SK-N-SH (cell line): ENCODE measurements at regions not wholly inside any gene's neighbourhood (a gene's known extent, or its start where the extent isn't known, plus 50 kb on each side); places are given as distances from the start of the nearest gene placed in this dataset.
"Not testable (repeated sequence)": the region's sequence is repeated elsewhere in the genome, so short reads cannot be mapped to it uniquely, and the experiment has no call there.

Experiments used
- CTCF ChIA-PET: fragments of 300-600, 350-600 bp; formaldehyde crosslinking; extraction: SDS; loops from one replicate; lab custom pipeline; 2021; lab: Yijun Ruan, JAX
- POLR2A ChIA-PET: fragments of 350-600 bp; sonication (Branson Sonifier 250); formaldehyde crosslinking; extraction: SDS; loops from one replicate; lab custom pipeline; 2020; ENCODE audit warnings: antibody characterized with exemption, inconsistent platforms; lab: Yijun Ruan, JAX
- DNase-seq: peaks from one replicate; pipeline ENCODE4 v3.0.0; 2012
- H2AFZ ChIP-seq: fragments of 200-600 bp; sonication (generic); 2 replicates; pipeline ENCODE4 v1.8.1; 2016; ENCODE audit warnings: antibody characterized with exemption, mild to moderate bottlenecking, low read depth
- H3F3A ChIP-seq: fragments of 200-600 bp; sonication (generic); replicated peaks from 2 replicates; pipeline ENCODE3; 2016; ENCODE audit warnings: antibody characterized with exemption, mild to moderate bottlenecking; ENCODE audit not compliant: insufficient read depth
- H3K27ac ChIP-seq, 2 experiments: fragments of 200-500 bp in 1 of 2; fragments of 200-600 bp in 1 of 2; sonication (Bioruptor generic) in 1 of 2; sonication (generic), shearing (Covaris generic) in 1 of 2; 2 replicates each; pipeline versions ENCODE4 v1.5.1 to v1.6.1; 2014 to 2016; ENCODE audit warnings: low read depth in 2 of 2, inconsistent platforms in 1 of 2, low read length in 1 of 2, mild to moderate bottlenecking in 1 of 2, mixed read lengths in 1 of 2
- H3K27me3 ChIP-seq: fragments of 200-600 bp; sonication (generic), shearing (Covaris generic); 2 replicates; pipeline ENCODE4 v1.6.1; 2016; ENCODE audit warnings: mixed run types; ENCODE audit not compliant: insufficient read depth
- H3K36me3 ChIP-seq, 2 experiments: fragments of 200-500 bp in 1 of 2; fragments of 200-600 bp in 1 of 2; sonication (Bioruptor generic) in 1 of 2; sonication (generic) in 1 of 2; replicated peaks in 1 of 2; 2 replicates each; pipeline versions ENCODE3 to v1.5.1; 2014 to 2016; ENCODE audit warnings: low read length in 1 of 2, mild to moderate bottlenecking in 1 of 2; ENCODE audit not compliant: insufficient read depth in 2 of 2, control insufficient read depth in 1 of 2
- H3K4me1 ChIP-seq, 2 experiments: fragments of 200-500 bp in 1 of 2; fragments of 200-600 bp in 1 of 2; sonication (Bioruptor generic) in 1 of 2; sonication (generic), shearing (Covaris generic) in 1 of 2; 2 replicates each; pipeline versions ENCODE4 v1.5.1 to v1.6.1; 2014 to 2016; ENCODE audit warnings: low read depth in 1 of 2, low read length in 1 of 2, mixed run types in 1 of 2; ENCODE audit not compliant: insufficient read depth in 2 of 2, control insufficient read depth in 1 of 2
- H3K4me2 ChIP-seq: fragments of 200-600 bp; sonication (generic), shearing (Covaris generic); 2 replicates; pipeline ENCODE4 v1.6.1; 2017; ENCODE audit warnings: mixed run types
- H3K4me3 ChIP-seq, 2 experiments: fragments of 200-500 bp in 1 of 2; fragments of 200-600 bp in 1 of 2; sonication (Bioruptor generic) in 1 of 2; sonication (generic), shearing (Covaris generic) in 1 of 2; 2 replicates each; pipeline versions ENCODE4 v1.5.1 to v1.8.1; 2014 to 2016; ENCODE audit warnings: low read depth in 2 of 2, inconsistent platforms in 1 of 2, low read length in 1 of 2, mild to moderate bottlenecking in 1 of 2, mixed read lengths in 1 of 2, moderate library complexity in 1 of 2
- H3K79me2 ChIP-seq: fragments of 200-600 bp; sonication (generic); 2 replicates; pipeline ENCODE4 v1.8.1; 2017; ENCODE audit warnings: mild to moderate bottlenecking; ENCODE audit not compliant: insufficient read depth
- H3K9ac ChIP-seq: fragments of 200-600 bp; sonication (generic); 2 replicates; pipeline ENCODE4 v1.6.1; 2017; ENCODE audit warnings: mixed run types
- H3K9me2 ChIP-seq: fragments of 200-600 bp; sonication (generic); 2 replicates; pipeline ENCODE4 v1.6.1; 2017; ENCODE audit warnings: mixed run types
- H3K9me3 ChIP-seq: fragments of 200-600 bp; sonication (generic); 2 replicates; pipeline ENCODE4 v1.6.1; 2017; ENCODE audit warnings: mixed run types, mild to moderate bottlenecking, moderate library complexity
- H4K20me1 ChIP-seq: fragments of 200-600 bp; sonication (generic); 2 replicates; pipeline ENCODE4 v1.6.1; 2017; ENCODE audit warnings: mild to moderate bottlenecking, mixed run types; ENCODE audit not compliant: insufficient read depth
- FOSL2 ChIP-seq: IDR thresholded peaks from 2 replicates; pipeline ENCODE4 v1.4.0; 2012; ENCODE audit warnings: low read depth, mild to moderate bottlenecking, moderate library complexity, borderline replicate concordance
- MEF2A ChIP-seq: IDR thresholded peaks from 2 replicates; pipeline ENCODE4 v1.4.0; 2012; ENCODE audit warnings: low read depth, borderline replicate concordance
- NFIC ChIP-seq: IDR thresholded peaks from 2 replicates; pipeline ENCODE4 v1.4.0; 2012; ENCODE audit warnings: borderline replicate concordance
- NRF1 ChIP-seq: IDR thresholded peaks from 2 replicates; pipeline ENCODE4 v1.6.1; 2012; ENCODE audit warnings: low read depth, mild to moderate bottlenecking, low read length
- POLR2AphosphoS5 ChIP-seq: IDR thresholded peaks from 2 replicates; pipeline ENCODE4 v1.6.1; 2012; ENCODE audit warnings: low read depth, low read length
- RAD21 ChIP-seq: IDR thresholded peaks from 2 replicates; pipeline ENCODE4 v1.6.1; 2012; ENCODE audit warnings: mild to moderate bottlenecking, low read length
- REST ChIP-seq: IDR thresholded peaks from 2 replicates; pipeline ENCODE4 v1.6.1; 2012; ENCODE audit warnings: mild to moderate bottlenecking, low read depth, low read length, moderate library complexity
- RXRA ChIP-seq: IDR thresholded peaks from 2 replicates; pipeline ENCODE4 v1.4.0; 2012; ENCODE audit warnings: low read depth, mild to moderate bottlenecking, borderline replicate concordance
- SMC3 ChIP-seq: IDR thresholded peaks from 2 replicates; pipeline ENCODE4 v1.6.1; 2012; ENCODE audit warnings: low read depth, low read length, improper control_type of control experiment
- TEAD4 ChIP-seq: IDR thresholded peaks from 2 replicates; pipeline ENCODE4 v1.4.0; 2012; ENCODE audit warnings: mild to moderate bottlenecking, borderline replicate concordance; ENCODE audit not compliant: insufficient read depth
- YY1 ChIP-seq: IDR thresholded peaks from 2 replicates; pipeline ENCODE4 v1.4.0; 2012; ENCODE audit warnings: low read depth, mild to moderate bottlenecking
- WGBS: methylation state at CpG from one replicate; pipeline ENCODE4 v1.1.6; 2017; ENCODE audit warnings: low lambda C conversion rate; 5-methylcytosine and 5-hydroxymethylcytosine counted together
- TF ChIP-seq, protein P1 (sequence below): IDR thresholded peaks from 2 replicates; pipeline ENCODE4 v1.4.0; 2012; ENCODE audit warnings: low read depth
- TF ChIP-seq, protein P2 (sequence below): IDR thresholded peaks from 2 replicates; pipeline ENCODE4 v1.4.0; 2012; ENCODE audit warnings: low read depth, borderline replicate concordance

- no peak for TF ChIP-seq MEF2A
- no peak for TF ChIP-seq RXRA
Observed at GRCh38 chr4:72761368-72762038, 192.5 kb upstream of the ADAMTS3 start (continued).

GRCh38 chr4:72753414-72753813 lies 184.4 kb upstream of the ADAMTS3 start:
- H3K27me3 ChIP-seq, H3F3A ChIP-seq, H4K20me1 ChIP-seq, H3K27ac ChIP-seq, DNase-seq, H3K4me3 ChIP-seq, H3K36me3 ChIP-seq, H3K9me3 ChIP-seq, CTCF ChIA-PET, H2AFZ ChIP-seq, POLR2A ChIA-PET, H3K9ac ChIP-seq, H3K4me2 ChIP-seq, H3K9me2 ChIP-seq, H3K79me2 ChIP-seq, H3K4me1 ChIP-seq: not testable (repeated sequence)

DNA sequence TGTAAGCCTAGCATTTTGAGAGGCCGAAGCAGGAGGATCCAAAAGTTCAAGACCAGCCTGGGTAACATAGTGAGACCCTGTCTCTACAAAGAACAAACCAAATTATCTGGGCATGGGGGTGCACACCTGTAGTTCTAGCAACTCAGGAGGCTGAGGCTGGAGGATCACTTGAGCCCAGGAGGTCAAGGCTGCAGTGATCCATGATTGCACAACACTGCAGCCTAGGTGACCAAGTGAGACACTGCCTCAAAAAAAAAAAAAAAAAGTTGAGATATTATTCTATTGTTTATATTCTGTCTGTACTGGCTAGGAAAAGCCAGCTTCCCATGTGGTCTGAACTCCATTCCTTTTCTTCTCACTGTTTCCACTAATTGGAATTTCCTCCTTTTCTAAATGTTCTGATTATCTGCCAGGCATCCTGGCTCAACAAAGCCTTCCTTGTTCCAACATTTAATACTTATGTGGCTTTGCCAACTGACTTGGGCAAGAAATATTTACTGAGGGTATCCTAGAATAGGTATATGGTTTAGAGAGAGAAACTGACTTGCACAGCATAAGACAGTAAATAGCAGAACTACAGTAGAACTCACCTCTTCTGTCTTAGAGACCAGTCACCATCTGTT lies 175.2 kb upstream of the ADAMTS3 start:
- Histone ChIP-seq H3K9me2 (no peaks in the 10 kb centered on the region), H3F3A (no peaks in the 10 kb centered on the region), H3K4me3 (no peak overlapping the region), H2AFZ (no peak overlapping the region), H3K27ac (no peak overlapping the region), H4K20me1 (no peaks in the 10 kb centered on the region), H3K9me3 (no peaks in the 10 kb centered on the region), H3K4me1 (no peaks in the 10 kb centered on the region), H3K9ac (no peak overlapping the region), H3K4me2 (no peak overlapping the region), H3K27me3 (no peaks in the 10 kb centered on the region), H3K36me3 (no peaks in the 10 kb centered on the region), H3K79me2 (no peaks in the 10 kb centered on the region)
- TF ChIP-seq SMC3 (no peak), TEAD4 (no peak), POLR2AphosphoS5 (no peak), YY1 (no peak), FOSL2 (no peak), MEF2A (no peak), NRF1 (no peak), NFIC (no peak), RAD21 (no peak), REST (no peak)
- TF ChIP-seq, protein P1, sequence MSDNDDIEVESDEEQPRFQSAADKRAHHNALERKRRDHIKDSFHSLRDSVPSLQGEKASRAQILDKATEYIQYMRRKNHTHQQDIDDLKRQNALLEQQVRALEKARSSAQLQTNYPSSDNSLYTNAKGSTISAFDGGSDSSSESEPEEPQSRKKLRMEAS, result no peak
- TF ChIP-seq, protein P2, sequence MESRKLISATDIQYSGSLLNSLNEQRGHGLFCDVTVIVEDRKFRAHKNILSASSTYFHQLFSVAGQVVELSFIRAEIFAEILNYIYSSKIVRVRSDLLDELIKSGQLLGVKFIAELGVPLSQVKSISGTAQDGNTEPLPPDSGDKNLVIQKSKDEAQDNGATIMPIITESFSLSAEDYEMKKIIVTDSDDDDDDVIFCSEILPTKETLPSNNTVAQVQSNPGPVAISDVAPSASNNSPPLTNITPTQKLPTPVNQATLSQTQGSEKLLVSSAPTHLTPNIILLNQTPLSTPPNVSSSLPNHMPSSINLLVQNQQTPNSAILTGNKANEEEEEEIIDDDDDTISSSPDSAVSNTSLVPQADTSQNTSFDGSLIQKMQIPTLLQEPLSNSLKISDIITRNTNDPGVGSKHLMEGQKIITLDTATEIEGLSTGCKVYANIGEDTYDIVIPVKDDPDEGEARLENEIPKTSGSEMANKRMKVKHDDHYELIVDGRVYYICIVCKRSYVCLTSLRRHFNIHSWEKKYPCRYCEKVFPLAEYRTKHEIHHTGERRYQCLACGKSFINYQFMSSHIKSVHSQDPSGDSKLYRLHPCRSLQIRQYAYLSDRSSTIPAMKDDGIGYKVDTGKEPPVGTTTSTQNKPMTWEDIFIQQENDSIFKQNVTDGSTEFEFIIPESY, result no peak
- 22% methylated on average over 1 of the region's 1 CpG for whole genome bisulfite sequencing
- ChIA-PET POLR2A (no interaction called here), CTCF (no interaction called here)
- DNase-seq, result no peak
